GM21528 (cell line): ENCODE measurements at regions not wholly inside any gene's neighbourhood (a gene's known extent, or its start where the extent isn't known, plus 50 kb on each side); places are given as distances from the start of the nearest gene placed in this dataset.

Source experiments
- ATAC-seq: cut with Tn5 transposase; IDR thresholded peaks from one replicate; pipeline ENCODE4 v1.9.1; 2021; ENCODE audit warnings: mild to moderate bottlenecking, moderate library complexity; ENCODE audit not compliant: unreplicated experiment, low FRiP score

GRCh38 chr2:107195631-107196030 lies 309.7 kb upstream of the ST6GAL2 start:
- ATAC-seq = no peak

GRCh38 chr2:107197594-107198294 lies 311.8 kb upstream of the ST6GAL2 start:
- ATAC-seq = no peak

GRCh38 chr2:107202962-107203591 lies 317.1 kb upstream of the ST6GAL2 start:
- no peak for ATAC-seq

- ATAC-seq = no peak
Measured at GRCh38 chr2:107215401-107216350, 329.7 kb upstream of the ST6GAL2 start.

GRCh38 chr2:107218208-107218607 lies 332.2 kb upstream of the ST6GAL2 start:
- no peak for ATAC-seq

- no peak for ATAC-seq
Measured at GRCh38 chr2:107222466-107222865, 336.5 kb upstream of the ST6GAL2 start.

- no peak for ATAC-seq
Measured at GRCh38 chr2:107235491-107236254, 349.7 kb upstream of the ST6GAL2 start.

- no peak for ATAC-seq
Measured at GRCh38 chr2:107242811-107243210, 356.8 kb upstream of the ST6GAL2 start.

- ATAC-seq = no peak
Measured at GRCh38 chr2:107248932-107249331, 363.0 kb upstream of the ST6GAL2 start.

GRCh38 chr2:107255744-107256143 lies 369.8 kb upstream of the ST6GAL2 start:
- ATAC-seq = no peak

- ATAC-seq = no peak
Measured at GRCh38 chr2:107258531-107259407, 372.8 kb upstream of the ST6GAL2 start.

- ATAC-seq = no peak
Measured at GRCh38 chr2:107259408-107260195, 373.6 kb upstream of the ST6GAL2 start.

GRCh38 chr2:107263628-107264027 lies 377.7 kb upstream of the ST6GAL2 start:
- ATAC-seq = no peak

- ATAC-seq = no peak
Measured at GRCh38 chr2:107264184-107264583, 378.2 kb upstream of the ST6GAL2 start.

GRCh38 chr2:107266555-107266954 lies 380.6 kb upstream of the ST6GAL2 start:
- ATAC-seq = no peak

GRCh38 chr2:107267086-107267485 lies 381.1 kb upstream of the ST6GAL2 start:
- no peak for ATAC-seq

- no peak for ATAC-seq
Measured at GRCh38 chr2:107276034-107276433, 390.1 kb upstream of the ST6GAL2 start.

- ATAC-seq = no peak
Measured at GRCh38 chr2:107278672-107279071, 392.7 kb upstream of the ST6GAL2 start.

- ATAC-seq = no peak
Measured at GRCh38 chr2:107281637-107282036, 395.7 kb upstream of the ST6GAL2 start.
